ENCODE measurements at regions not wholly inside any gene's neighbourhood (a gene's known extent, or its start where the extent isn't known, plus 50 kb on each side); places are given as distances from the start of the nearest gene placed in this dataset.

DNA sequence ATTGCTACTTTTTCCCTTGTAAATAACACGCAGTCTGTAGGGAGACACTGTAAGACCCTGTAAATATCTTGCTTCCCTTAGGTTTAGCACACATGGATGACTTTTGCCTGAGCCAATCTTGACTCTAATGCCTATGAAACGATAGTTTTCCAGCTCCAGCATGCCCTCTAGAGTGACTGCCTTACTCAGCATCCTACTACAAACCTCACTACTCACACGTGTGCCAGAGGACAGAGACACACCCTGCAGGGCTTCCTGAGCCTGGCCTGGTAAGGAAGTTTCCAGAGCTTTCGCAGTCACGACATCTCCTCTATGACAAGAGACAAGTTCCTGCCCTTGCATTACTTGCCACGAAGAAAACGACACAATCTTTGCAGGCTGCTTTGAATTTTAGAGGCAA, 138.1 kb downstream of the ATPSCKMT start:
- peak; percentile 87 for ATAC-seq
- TF ChIP-seq ZFP3 (CRISPR knock-in tag; IDR thresholded peaks at IDR 0.05) (no peak), ESRRG (CRISPR knock-in tag; IDR thresholded peaks at IDR 0.05) (no peak), CSDC2 (CRISPR knock-in tag; IDR thresholded peaks at IDR 0.05) (no peak), ZNF70 (CRISPR knock-in tag; IDR thresholded peaks at IDR 0.05) (no peak), PPARA (CRISPR knock-in tag; IDR thresholded peaks at IDR 0.05; ENCODE audit: borderline replicate concordance) (no peak), TOX (CRISPR knock-in tag; IDR thresholded peaks at IDR 0.05; ENCODE audit: borderline replicate concordance) (no peak), ZNF565 (CRISPR knock-in tag; conservative IDR thresholded peaks at IDR 0.05; ENCODE audit: low read depth) (no peak), ISL1 (CRISPR knock-in tag; IDR thresholded peaks at IDR 0.05) (no peak), GLIS3 (CRISPR knock-in tag; IDR thresholded peaks at IDR 0.05) (no peak), RARB (CRISPR knock-in tag; IDR thresholded peaks at IDR 0.05) (no peak), TCF4 (CRISPR knock-in tag; IDR thresholded peaks at IDR 0.05; ENCODE audit: borderline replicate concordance) (no peak)
- TF ChIP-seq, protein P1, sequence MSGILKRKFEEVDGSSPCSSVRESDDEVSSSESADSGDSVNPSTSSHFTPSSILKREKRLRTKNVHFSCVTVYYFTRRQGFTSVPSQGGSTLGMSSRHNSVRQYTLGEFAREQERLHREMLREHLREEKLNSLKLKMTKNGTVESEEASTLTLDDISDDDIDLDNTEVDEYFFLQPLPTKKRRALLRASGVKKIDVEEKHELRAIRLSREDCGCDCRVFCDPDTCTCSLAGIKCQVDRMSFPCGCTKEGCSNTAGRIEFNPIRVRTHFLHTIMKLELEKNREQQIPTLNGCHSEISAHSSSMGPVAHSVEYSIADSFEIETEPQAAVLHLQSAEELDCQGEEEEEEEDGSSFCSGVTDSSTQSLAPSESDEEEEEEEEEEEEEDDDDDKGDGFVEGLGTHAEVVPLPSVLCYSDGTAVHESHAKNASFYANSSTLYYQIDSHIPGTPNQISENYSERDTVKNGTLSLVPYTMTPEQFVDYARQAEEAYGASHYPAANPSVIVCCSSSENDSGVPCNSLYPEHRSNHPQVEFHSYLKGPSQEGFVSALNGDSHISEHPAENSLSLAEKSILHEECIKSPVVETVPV (CRISPR knock-in tag; IDR thresholded peaks at IDR 0.05), result no peak
- TF ChIP-seq, protein P2, sequence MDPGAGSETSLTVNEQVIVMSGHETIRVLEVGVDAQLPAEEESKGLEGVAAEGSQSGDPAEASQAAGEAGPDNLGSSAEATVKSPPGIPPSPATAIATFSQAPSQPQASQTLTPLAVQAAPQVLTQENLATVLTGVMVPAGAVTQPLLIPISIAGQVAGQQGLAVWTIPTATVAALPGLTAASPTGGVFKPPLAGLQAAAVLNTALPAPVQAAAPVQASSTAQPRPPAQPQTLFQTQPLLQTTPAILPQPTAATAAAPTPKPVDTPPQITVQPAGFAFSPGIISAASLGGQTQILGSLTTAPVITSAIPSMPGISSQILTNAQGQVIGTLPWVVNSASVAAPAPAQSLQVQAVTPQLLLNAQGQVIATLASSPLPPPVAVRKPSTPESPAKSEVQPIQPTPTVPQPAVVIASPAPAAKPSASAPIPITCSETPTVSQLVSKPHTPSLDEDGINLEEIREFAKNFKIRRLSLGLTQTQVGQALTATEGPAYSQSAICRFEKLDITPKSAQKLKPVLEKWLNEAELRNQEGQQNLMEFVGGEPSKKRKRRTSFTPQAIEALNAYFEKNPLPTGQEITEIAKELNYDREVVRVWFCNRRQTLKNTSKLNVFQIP (CRISPR knock-in tag; IDR thresholded peaks at IDR 0.05; ENCODE audit: borderline replicate concordance, low read depth), result no peak
- TF ChIP-seq, protein P3, sequence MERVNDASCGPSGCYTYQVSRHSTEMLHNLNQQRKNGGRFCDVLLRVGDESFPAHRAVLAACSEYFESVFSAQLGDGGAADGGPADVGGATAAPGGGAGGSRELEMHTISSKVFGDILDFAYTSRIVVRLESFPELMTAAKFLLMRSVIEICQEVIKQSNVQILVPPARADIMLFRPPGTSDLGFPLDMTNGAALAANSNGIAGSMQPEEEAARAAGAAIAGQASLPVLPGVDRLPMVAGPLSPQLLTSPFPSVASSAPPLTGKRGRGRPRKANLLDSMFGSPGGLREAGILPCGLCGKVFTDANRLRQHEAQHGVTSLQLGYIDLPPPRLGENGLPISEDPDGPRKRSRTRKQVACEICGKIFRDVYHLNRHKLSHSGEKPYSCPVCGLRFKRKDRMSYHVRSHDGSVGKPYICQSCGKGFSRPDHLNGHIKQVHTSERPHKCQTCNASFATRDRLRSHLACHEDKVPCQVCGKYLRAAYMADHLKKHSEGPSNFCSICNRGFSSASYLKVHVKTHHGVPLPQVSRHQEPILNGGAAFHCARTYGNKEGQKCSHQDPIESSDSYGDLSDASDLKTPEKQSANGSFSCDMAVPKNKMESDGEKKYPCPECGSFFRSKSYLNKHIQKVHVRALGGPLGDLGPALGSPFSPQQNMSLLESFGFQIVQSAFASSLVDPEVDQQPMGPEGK (CRISPR knock-in tag; IDR thresholded peaks at IDR 0.05; ENCODE audit: borderline replicate concordance), result no peak

DNA sequence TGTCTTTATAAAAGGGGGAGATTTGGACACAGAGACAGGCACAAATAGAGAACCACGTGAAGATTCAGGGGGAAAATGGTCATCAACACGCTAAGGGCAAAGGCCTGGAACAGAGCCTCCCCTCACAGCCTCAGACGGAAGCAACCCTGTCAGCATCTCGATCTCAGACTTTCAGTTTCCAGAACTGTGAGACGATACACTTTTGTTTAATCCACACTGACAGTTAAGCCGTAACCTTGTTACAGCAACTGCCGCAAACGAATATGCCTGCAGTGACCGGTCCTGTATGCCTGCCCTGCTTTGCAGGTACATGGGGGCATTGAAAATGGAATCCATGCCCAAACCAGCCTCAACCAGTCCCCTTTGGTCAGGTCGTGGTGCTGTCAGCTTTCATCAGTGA, 139.5 kb downstream of the ATPSCKMT start:
- ATAC-seq, result no peak
- TF ChIP-seq CSDC2 (CRISPR knock-in tag; IDR thresholded peaks at IDR 0.05) (no peak), ZNF565 (CRISPR knock-in tag; conservative IDR thresholded peaks at IDR 0.05; ENCODE audit: low read depth) (no peak), RARB (CRISPR knock-in tag; IDR thresholded peaks at IDR 0.05) (no peak), ZC3H10 (CRISPR knock-in tag; IDR thresholded peaks at IDR 0.05) (no peak), ZNF8 (CRISPR knock-in tag; IDR thresholded peaks at IDR 0.05) (no peak), ZNF70 (CRISPR knock-in tag; IDR thresholded peaks at IDR 0.05) (no peak), ISL1 (CRISPR knock-in tag; IDR thresholded peaks at IDR 0.05) (no peak)
- TF ChIP-seq, protein P4, sequence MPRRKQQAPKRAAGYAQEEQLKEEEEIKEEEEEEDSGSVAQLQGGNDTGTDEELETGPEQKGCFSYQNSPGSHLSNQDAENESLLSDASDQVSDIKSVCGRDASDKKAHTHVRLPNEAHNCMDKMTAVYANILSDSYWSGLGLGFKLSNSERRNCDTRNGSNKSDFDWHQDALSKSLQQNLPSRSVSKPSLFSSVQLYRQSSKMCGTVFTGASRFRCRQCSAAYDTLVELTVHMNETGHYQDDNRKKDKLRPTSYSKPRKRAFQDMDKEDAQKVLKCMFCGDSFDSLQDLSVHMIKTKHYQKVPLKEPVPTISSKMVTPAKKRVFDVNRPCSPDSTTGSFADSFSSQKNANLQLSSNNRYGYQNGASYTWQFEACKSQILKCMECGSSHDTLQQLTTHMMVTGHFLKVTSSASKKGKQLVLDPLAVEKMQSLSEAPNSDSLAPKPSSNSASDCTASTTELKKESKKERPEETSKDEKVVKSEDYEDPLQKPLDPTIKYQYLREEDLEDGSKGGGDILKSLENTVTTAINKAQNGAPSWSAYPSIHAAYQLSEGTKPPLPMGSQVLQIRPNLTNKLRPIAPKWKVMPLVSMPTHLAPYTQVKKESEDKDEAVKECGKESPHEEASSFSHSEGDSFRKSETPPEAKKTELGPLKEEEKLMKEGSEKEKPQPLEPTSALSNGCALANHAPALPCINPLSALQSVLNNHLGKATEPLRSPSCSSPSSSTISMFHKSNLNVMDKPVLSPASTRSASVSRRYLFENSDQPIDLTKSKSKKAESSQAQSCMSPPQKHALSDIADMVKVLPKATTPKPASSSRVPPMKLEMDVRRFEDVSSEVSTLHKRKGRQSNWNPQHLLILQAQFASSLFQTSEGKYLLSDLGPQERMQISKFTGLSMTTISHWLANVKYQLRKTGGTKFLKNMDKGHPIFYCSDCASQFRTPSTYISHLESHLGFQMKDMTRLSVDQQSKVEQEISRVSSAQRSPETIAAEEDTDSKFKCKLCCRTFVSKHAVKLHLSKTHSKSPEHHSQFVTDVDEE (CRISPR knock-in tag; IDR thresholded peaks at IDR 0.05), result no peak
- TF ChIP-seq, protein P3 (CRISPR knock-in tag; IDR thresholded peaks at IDR 0.05; ENCODE audit: borderline replicate concordance), result no peak
- TF ChIP-seq, protein P1 (CRISPR knock-in tag; IDR thresholded peaks at IDR 0.05), result no peak

DNA sequence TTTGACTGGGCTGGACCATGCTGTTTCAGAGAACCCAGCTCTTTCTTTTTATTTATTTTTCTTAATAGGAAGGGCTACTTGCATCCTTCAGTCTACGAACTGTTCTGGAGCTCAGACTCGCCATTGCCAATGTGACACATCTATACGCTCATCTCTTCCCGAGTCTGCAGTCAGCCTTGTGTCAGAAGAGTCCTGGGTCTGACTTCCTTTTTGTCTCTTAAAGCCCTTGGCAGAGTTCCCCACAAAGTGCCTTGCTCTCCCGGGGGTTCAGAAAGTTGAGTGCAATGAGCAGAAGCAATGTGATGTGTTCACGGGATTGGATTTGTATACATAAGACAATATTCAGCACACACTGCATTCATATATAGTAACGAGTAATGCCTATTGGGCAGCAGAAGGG, 140.4 kb downstream of the ATPSCKMT start:
- TF ChIP-seq, protein P3 (CRISPR knock-in tag; IDR thresholded peaks at IDR 0.05; ENCODE audit: borderline replicate concordance), result no peak
- TF ChIP-seq OSR1 (CRISPR knock-in tag; IDR thresholded peaks at IDR 0.05), result no peak
- TF ChIP-seq TCF4 (CRISPR knock-in tag; IDR thresholded peaks at IDR 0.05; ENCODE audit: borderline replicate concordance), result no peak
- no peak for TF ChIP-seq BACH2 (CRISPR knock-in tag; IDR thresholded peaks at IDR 0.05; ENCODE audit: borderline replicate concordance)
- TF ChIP-seq ZNF70 (CRISPR knock-in tag; IDR thresholded peaks at IDR 0.05), result no peak
- no peak for TF ChIP-seq GLIS3 (CRISPR knock-in tag; IDR thresholded peaks at IDR 0.05)
- no peak for ATAC-seq

All from SK-N-SH treated with all-trans-retinoic acid at 6 μM for 48 hours (cell line).